ENCODE measurements at regions not wholly inside any gene's neighbourhood (a gene's known extent, or its start where the extent isn't known, plus 50 kb on each side); places are given as distances from the start of the nearest gene placed in this dataset.
A peak's percentile ranks its signal among the peaks of the same experiment; 100 is the strongest.

DNA sequence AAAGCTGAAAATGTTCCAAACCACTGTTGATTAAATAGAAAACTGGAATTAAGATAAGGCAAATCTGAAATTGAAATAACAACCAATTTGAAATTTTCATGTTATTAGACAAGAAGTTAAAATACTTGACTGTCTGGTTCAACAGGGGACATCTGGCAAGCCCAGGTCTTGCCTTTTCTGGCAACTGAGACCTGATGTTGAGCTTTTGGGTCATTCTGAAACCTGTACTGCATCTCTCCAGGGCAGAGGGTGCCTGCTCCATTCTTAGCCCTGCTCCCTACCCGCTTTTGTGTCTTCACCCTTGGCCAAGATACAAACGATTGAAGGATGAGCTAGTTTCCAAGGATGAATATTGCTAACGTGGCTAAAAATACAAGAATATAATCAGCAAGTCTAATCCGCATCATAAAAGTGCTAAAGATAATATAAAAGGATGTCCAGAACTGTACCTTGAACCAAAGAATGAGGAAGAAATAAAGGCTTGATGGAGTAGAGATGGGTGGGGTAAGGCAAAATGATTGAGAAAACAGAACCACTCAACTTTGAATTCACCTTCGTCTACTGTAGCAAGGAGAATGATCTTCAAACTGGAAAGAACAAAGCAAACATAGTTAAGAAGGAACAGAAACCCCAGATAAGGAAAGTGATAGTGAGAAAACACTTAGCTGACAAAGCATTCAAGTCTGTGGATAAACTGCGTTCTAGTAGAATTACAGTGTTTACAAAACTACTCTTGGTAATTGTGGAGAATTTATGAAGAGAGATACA, 109.8 kb upstream of the MAN1A1 start:
- no peak overlapping the region for H3K4me3 ChIP-seq (replicated peaks; ENCODE audit: low read depth, low read length)
- TF ChIP-seq, protein P1, sequence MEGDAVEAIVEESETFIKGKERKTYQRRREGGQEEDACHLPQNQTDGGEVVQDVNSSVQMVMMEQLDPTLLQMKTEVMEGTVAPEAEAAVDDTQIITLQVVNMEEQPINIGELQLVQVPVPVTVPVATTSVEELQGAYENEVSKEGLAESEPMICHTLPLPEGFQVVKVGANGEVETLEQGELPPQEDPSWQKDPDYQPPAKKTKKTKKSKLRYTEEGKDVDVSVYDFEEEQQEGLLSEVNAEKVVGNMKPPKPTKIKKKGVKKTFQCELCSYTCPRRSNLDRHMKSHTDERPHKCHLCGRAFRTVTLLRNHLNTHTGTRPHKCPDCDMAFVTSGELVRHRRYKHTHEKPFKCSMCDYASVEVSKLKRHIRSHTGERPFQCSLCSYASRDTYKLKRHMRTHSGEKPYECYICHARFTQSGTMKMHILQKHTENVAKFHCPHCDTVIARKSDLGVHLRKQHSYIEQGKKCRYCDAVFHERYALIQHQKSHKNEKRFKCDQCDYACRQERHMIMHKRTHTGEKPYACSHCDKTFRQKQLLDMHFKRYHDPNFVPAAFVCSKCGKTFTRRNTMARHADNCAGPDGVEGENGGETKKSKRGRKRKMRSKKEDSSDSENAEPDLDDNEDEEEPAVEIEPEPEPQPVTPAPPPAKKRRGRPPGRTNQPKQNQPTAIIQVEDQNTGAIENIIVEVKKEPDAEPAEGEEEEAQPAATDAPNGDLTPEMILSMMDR (IDR thresholded peaks at IDR 0.05; ENCODE audit: low read length, missing control alignments) = no peak
- no peak for DNase-seq (ENCODE audit: low read depth)

DNA sequence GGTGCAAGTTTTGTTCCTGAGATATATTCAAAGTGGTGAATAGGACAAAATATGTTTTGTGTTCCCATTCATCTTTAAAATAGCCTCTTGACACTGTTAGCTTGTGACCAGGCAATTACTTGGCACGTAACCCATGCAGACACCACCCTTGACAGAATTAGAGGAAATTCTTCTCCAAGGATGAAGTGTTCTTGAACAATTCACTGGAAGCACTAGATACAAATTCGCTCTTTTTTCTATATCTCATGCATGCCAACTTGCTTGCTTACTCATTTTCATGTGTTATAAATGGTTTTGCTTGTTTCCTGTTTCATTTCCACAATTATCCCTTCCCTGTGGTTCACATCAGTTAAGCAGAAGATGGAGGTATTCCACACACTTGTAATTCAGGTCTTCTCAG, 105.2 kb upstream of the MAN1A1 start:
- no peak overlapping the region for H3K4me3 ChIP-seq (replicated peaks; ENCODE audit: low read depth, low read length)
- peak; percentile 30 for DNase-seq (ENCODE audit: low read depth)
- TF ChIP-seq, protein P1 (IDR thresholded peaks at IDR 0.05; ENCODE audit: low read length, missing control alignments) = no peak

DNA sequence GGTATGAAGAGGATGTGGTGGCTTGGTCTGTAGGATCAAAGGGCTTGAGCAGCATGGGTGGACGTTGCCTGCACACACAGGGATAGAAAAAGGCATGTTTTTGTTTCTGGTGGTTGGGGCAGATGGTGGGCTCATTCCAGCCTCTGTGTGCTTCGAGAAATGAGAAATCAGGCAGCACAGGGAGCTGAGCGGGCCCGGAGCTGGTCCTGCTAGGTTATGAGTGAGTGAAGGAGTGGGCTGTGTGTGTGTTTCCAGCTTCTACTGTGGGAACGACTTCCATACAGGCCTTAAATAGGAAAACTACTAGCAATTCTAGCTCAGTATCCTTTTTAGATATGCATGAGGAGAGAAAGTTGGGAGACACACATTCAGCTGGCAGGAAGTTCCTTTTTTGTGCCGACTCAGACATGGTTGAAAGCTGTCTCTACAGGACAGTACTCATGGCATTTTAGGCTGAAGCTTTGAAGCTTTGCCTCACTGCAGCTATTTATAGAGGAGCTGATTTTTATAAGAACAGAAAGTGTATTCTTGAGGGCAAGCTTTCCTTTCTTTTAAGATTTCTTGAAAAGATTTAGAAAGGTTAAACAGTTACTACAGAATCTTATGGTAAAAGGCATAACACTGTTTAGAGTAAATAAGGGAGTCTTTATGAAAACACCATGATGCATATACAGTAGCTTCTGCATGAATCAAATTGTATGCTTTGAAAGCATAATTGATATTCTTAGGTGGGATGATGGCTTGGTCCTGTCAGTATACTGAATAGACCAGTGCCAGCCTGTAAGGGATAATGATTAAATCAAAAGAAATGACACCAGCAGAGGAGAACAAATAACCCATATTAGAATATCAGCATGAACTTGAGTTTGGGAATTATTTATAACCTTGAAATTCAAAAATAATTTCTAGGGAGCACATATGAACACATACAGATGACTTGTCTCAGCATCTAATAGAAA, 104.0 kb upstream of the MAN1A1 start:
- DNase-seq (ENCODE audit: low read depth) = no peak
- TF ChIP-seq, protein P1 (IDR thresholded peaks at IDR 0.05; ENCODE audit: low read length, missing control alignments) = no peak
- no peak overlapping the region for H3K4me3 ChIP-seq (replicated peaks; ENCODE audit: low read depth, low read length)

DNA sequence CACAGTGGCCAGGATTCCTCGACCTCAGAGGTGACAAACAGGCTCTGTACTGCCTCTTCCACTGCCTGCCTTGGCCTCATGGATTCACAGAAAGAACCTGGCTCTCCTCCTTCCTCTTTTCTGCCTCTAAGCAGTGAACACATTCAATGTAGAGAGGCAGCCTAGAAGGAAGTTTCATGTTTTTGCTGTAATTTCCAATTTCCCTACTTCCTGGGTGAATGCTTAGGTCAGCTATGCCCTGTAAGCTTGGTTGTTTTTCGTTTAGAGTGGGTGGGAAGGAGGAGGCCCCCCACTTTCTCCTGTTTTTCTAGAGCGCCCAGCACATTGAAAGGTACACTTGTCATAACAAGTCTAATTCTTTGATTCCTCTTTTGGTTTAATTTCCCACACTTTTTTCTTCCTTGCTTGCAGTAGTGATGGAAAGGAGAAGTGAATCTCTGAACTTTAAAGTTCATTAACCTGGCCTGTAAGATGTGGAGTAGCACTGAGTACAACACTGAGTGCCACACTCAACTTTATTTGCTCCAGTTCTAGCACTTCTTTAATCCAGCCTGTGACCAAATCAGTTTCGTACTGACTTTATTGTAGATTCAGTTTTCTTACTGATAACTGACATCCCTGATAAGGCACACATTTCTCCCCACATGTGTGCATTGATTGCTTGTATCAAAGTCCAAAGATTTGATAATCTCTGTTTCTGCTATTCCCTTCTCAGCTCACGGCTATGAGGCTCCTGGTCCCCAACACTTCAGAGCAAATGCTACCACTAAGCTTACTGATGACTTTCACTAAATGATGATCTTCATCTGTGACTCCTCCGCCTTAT, 100.0 kb upstream of the MAN1A1 start:
- no peak overlapping the region for H3K4me3 ChIP-seq (replicated peaks; ENCODE audit: low read depth, low read length)
- TF ChIP-seq, protein P1 (IDR thresholded peaks at IDR 0.05; ENCODE audit: low read length, missing control alignments) = no peak
- DNase-seq (ENCODE audit: low read depth) = no peak

DNA sequence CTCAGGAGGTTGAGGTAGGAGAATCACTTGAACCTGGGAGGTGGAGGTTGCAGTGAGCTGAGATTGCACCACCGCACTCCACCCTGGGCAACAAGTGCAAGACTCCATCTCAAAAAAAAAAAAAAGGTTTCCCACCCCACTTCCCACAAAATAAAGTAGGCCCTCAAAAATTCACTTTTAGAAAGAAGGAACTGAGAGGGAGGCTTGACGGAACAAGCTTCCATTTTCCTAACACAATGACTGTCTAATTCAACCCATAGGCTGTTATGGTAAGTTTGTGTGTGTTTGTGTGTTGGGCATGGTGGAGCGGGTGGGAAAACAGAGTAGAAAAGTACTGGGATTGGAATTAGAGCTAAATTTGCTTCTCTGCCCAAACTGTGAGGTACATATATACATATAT, 98.4 kb upstream of the MAN1A1 start:
- H3K4me3 ChIP-seq (replicated peaks; ENCODE audit: low read depth, low read length) = no peak overlapping the region
- no peak for DNase-seq (ENCODE audit: low read depth)
- TF ChIP-seq, protein P1 (IDR thresholded peaks at IDR 0.05; ENCODE audit: low read length, missing control alignments) = no peak

DNA sequence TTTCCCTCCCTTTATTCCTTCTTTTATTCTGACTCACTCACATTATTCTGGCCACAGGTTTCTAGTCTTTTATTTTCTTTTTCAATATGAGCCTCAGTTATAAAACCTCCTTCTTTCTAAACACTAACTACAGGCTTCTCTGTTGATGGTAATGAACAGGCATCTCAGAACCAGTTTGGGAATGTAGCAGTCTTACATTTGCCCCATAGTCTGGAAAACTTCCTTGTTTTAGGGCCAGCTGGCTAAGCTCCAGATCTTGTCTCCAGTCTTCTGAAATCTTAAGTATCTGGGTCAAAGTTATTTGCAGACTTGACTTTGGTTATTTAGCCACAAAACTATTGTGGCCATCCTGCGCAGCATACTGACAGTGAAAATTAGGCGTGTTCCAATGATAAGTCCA, 97.0 kb upstream of the MAN1A1 start:
- TF ChIP-seq, protein P1 (IDR thresholded peaks at IDR 0.05; ENCODE audit: low read length, missing control alignments) = no peak
- peak; percentile 88 for DNase-seq (ENCODE audit: low read depth)
- H3K4me3 ChIP-seq (replicated peaks; ENCODE audit: low read depth, low read length) = no peak overlapping the region

All from fibroblast of pulmonary artery (primary cell).